ENCODE measurements at regions not wholly inside any gene's neighbourhood (a gene's known extent, or its start where the extent isn't known, plus 50 kb on each side); places are given as distances from the start of the nearest gene placed in this dataset.

DNA sequence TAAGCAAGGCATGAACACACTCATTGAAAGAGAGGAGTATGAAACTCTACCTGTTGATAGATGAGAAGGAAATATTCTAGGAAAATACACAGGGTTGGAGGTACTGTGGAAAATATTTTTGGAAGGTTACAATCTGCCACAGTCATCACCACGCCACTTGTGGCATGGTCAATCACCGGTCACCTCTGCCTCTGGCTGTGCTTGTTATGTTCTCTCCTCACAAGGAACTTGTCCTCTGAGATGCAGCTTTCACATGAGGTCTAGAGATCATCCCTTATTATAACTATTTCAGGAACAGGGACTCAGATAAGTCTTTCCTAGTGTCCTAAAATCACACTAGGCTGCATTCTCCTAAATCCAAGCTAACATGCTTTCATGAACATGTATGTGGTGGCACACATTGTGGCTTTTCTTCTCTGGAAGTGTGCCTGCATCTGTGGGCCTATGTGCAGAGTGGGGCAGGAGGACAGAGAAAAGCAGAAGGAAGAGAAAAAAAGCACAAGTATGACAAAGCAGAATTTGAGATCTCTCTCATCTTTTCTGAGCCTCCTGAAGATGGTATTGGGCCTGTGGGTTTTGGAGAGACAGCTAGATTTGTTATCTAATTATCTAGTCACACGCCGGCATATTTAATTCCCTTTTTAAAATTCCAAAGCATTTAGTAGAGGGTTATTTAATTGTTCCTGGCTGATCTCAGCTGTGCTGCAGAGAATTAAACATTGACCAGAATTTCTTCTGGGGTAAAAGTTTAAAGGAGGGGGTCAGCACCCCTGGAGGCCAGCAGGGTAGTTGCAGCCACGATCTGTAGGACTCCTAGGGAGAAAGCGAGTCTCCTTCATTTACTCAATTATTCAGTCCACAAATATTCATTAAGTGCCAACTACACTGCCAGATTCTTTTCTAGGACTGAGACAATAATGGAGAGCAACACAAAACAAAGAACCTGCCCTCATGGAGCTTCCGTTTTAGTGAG, 294.6 kb downstream of the RDH14 start:
- TF ChIP-seq NPAS2 (CRISPR knock-in tag; IDR thresholded peaks at IDR 0.05; ENCODE audit: borderline replicate concordance) = no peak
- no peak for TF ChIP-seq RNF2 (IDR thresholded peaks at IDR 0.05; ENCODE audit: borderline replicate concordance, low read depth)
- TF ChIP-seq HOXB5 (CRISPR knock-in tag; IDR thresholded peaks at IDR 0.05) = no peak
- no peak for TF ChIP-seq EHF (CRISPR knock-in tag; IDR thresholded peaks at IDR 0.05)
- TF ChIP-seq NR3C1 (IDR thresholded peaks at IDR 0.05) = no peak
- TF ChIP-seq HOXA7 (CRISPR knock-in tag; IDR thresholded peaks at IDR 0.05) = no peak
- TF ChIP-seq MYC (IDR thresholded peaks at IDR 0.05; ENCODE audit: borderline replicate concordance, low read length) = no peak
- CTCF ChIA-PET = no interaction called here
- H3K9me3 ChIP-seq = no peaks in the 10 kb centered on the region
- POLR2A ChIA-PET = no interaction called here
- H3K27ac ChIP-seq = 0 out of 6 replicates have a peak overlapping the region, but pooled peaks of 1 of the 2 experiments have one; percentile 15
- H3K4me1 ChIP-seq = peaks cover 15% of the 10 kb centered on the region; the same call in 2 of the 3 replicates
- FAIRE-seq (peak; percentile 39), DNase-seq (ENCODE audit: low read depth in 1 of 2, low spot score in 1 of 2) (peak in 1 of 2 experiments; percentile 16), ATAC-seq (peak; percentile 51 to 76; a peak in 3 of 6 replicates)
- H3K4me2 ChIP-seq = no peak overlapping the region
- H3K4me3 ChIP-seq = no peak overlapping the region
- WGBS (ENCODE audit: missing lambda C conversion rate) = 68% methylated on average over 7 of the region's 7 CpGs

DNA sequence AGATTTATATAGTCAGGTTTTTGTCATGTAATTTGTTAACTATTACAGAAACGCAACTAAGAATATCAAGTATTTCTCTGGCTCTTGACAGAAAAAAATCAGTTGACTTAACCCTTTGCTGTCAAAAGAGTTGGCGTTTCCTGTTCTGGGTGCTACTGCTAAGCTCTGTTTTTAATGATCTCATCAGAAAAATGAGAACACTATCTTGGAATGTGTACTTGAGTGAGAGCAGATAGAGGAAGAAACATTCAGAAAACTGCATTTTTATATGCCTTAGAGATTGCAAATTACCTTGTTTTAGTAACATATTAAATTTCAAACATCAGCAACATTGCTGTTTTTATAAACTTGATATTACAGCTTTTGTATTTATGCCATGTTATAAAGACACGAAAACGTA, 297.9 kb downstream of the RDH14 start:
- Histone ChIP-seq H3K27ac (no peak overlapping the region), H3K4me1 (peaks cover 3% of the 10 kb centered on the region; the same call in 1 of the 3 replicates), H3K4me3 (no peak overlapping the region), H3K9me3 (no peaks in the 10 kb centered on the region), H3K4me2 (no peak overlapping the region)
- DNase-seq (ENCODE audit: low read depth in 1 of 2, low spot score in 1 of 2) (no peak), FAIRE-seq (no peak), ATAC-seq (no peak)
- CTCF ChIA-PET = no interaction called here
- WGBS (ENCODE audit: missing lambda C conversion rate) = 53% methylated on average over 4 of the region's 4 CpGs
- TF ChIP-seq SREBF2 (IDR thresholded peaks at IDR 0.05) (no peak), HOXA7 (CRISPR knock-in tag; IDR thresholded peaks at IDR 0.05) (no peak), PHF8 (IDR thresholded peaks at IDR 0.05; ENCODE audit: borderline replicate concordance, low read depth) (no peak), RFX5 (IDR thresholded peaks at IDR 0.05) (no peak), ESRRA (IDR thresholded peaks at IDR 0.05; ENCODE audit: borderline replicate concordance, low read length) (no peak), ZC3H11A (IDR thresholded peaks at IDR 0.05) (no peak), RARB (CRISPR knock-in tag; IDR thresholded peaks at IDR 0.05) (no peak), RAD21 (conservative IDR thresholded peaks at IDR 0.05 in 1 of 2, IDR thresholded peaks at IDR 0.05 in 1 of 2) (no peak)
- TF ChIP-seq, protein P1, sequence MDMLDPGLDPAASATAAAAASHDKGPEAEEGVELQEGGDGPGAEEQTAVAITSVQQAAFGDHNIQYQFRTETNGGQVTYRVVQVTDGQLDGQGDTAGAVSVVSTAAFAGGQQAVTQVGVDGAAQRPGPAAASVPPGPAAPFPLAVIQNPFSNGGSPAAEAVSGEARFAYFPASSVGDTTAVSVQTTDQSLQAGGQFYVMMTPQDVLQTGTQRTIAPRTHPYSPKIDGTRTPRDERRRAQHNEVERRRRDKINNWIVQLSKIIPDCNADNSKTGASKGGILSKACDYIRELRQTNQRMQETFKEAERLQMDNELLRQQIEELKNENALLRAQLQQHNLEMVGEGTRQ (IDR thresholded peaks at IDR 0.05) = no peak
- TF ChIP-seq, protein P2, sequence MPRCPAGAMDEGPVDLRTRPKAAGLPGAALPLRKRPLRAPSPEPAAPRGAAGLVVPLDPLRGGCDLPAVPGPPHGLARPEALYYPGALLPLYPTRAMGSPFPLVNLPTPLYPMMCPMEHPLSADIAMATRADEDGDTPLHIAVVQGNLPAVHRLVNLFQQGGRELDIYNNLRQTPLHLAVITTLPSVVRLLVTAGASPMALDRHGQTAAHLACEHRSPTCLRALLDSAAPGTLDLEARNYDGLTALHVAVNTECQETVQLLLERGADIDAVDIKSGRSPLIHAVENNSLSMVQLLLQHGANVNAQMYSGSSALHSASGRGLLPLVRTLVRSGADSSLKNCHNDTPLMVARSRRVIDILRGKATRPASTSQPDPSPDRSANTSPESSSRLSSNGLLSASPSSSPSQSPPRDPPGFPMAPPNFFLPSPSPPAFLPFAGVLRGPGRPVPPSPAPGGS (IDR thresholded peaks at IDR 0.05) = no peak
- POLR2A ChIA-PET = no interaction called here

DNA sequence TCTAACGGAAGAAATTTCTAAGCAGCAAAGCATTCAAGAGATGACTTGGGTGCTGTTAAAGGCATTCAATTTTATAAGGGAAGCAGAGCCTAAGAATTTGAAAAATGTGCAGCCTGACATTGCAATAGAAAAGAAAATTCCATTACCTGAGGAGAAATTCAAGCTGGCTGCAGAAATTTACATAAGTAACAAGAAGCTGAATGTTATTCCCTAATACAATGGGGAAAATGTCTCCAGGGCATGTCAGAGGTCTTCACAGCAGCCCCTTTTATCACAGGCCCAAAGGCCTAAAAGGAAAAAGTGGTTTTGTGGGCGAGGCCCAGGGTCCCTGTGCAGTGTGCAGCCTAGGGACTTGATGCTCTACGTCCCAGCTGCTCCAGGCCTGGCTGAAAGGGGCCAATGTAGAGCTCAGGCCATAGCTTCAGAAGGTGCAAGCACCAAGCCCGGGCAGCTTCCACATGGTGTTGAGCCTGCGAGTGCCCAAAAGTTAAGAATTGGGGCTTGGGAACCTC, 306.7 kb downstream of the RDH14 start:
- ChIA-PET POLR2A (no interaction called here), CTCF (interaction anchor here (0.9 kb wide), 1 partner anchor 12 kb away, joined by 3 read pairs; no protein-coding TSS in a partner anchor)
- no peak overlapping the region for H3K27ac ChIP-seq
- FAIRE-seq (no peak), ATAC-seq (no peak), DNase-seq (ENCODE audit: low read depth in 1 of 2, low spot score in 1 of 2) (no peak)
- no peak overlapping the region for H3K4me3 ChIP-seq
- no peaks in the 10 kb centered on the region for H3K4me1 ChIP-seq
- H3K4me2 ChIP-seq = no peak overlapping the region
- 0 out of 3 replicates have a peak, but pooled peaks cover 11% of the 10 kb centered on the region for H3K9me3 ChIP-seq
- 55% methylated on average over 5 of the region's 5 CpGs for WGBS (ENCODE audit: missing lambda C conversion rate)
- no peak for TF ChIP-seq TFCP2L1 (CRISPR knock-in tag; IDR thresholded peaks at IDR 0.05)
